ENCODE measurements at regions not wholly inside any gene's neighbourhood (a gene's known extent, or its start where the extent isn't known, plus 50 kb on each side); places are given as distances from the start of the nearest gene placed in this dataset.

GRCh38 chr2:220185766-220186305 lies 558.4 kb downstream of the SLC4A3 start:
- DNase-seq = no peak

- DNase-seq = no peak
These were observed 560.6 kb downstream of the SLC4A3 start for GRCh38 chr2:220188031-220188430.

GRCh38 chr2:220191031-220191430 lies 563.6 kb downstream of the SLC4A3 start:
- no peak for DNase-seq

- DNase-seq = no peak
These were observed 564.3 kb downstream of the SLC4A3 start for GRCh38 chr2:220191737-220192136.

- DNase-seq = no peak
These were observed 565.7 kb downstream of the SLC4A3 start for GRCh38 chr2:220192994-220193753.

GRCh38 chr2:220194630-220195584 lies 567.5 kb downstream of the SLC4A3 start:
- no peak for DNase-seq

- DNase-seq = no peak
These were observed 571.5 kb downstream of the SLC4A3 start for GRCh38 chr2:220198896-220199295.

GRCh38 chr2:220202066-220202465 lies 574.6 kb downstream of the SLC4A3 start:
- no peak for DNase-seq

GRCh38 chr2:220209093-220209492 lies 581.7 kb downstream of the SLC4A3 start:
- no peak for DNase-seq

GRCh38 chr2:220209751-220210150 lies 582.3 kb downstream of the SLC4A3 start:
- DNase-seq = no peak

GRCh38 chr2:220212296-220213080 lies 585.1 kb downstream of the SLC4A3 start:
- DNase-seq = no peak

- DNase-seq = no peak
These were observed 588.4 kb downstream of the SLC4A3 start for GRCh38 chr2:220215785-220216184.

- no peak for DNase-seq
These were observed 591.9 kb downstream of the SLC4A3 start for GRCh38 chr2:220219371-220219770.

GRCh38 chr2:220220009-220220408 lies 592.6 kb downstream of the SLC4A3 start:
- DNase-seq = no peak

GRCh38 chr2:220221992-220222391 lies 594.6 kb downstream of the SLC4A3 start:
- DNase-seq = no peak

GRCh38 chr2:220224691-220225543 lies 597.5 kb downstream of the SLC4A3 start:
- DNase-seq = no peak

- DNase-seq = no peak
These were observed 598.6 kb downstream of the SLC4A3 start for GRCh38 chr2:220226076-220226475.

- DNase-seq = no peak
These were observed 599.1 kb downstream of the SLC4A3 start for GRCh38 chr2:220226546-220226945.

- no peak for DNase-seq
These were observed 600.0 kb downstream of the SLC4A3 start for GRCh38 chr2:220227266-220227920.

- no peak for DNase-seq
These were observed 601.0 kb downstream of the SLC4A3 start for GRCh38 chr2:220228310-220229006.

GRCh38 chr2:220240641-220241040 lies 613.2 kb downstream of the SLC4A3 start:
- no peak for DNase-seq

Measured in T-helper 9 cell (primary cell).